IPS DF 6.9 (cell line): ENCODE measurements at regions not wholly inside any gene's neighbourhood (a gene's known extent, or its start where the extent isn't known, plus 50 kb on each side); places are given as distances from the start of the nearest gene placed in this dataset.

ENCODE experiments used
- DNase-seq: peaks from one replicate; pipeline ENCODE4 v3.0.0-alpha.2; 2013; ENCODE audit warnings: low read depth, low spot score
- H3K27ac ChIP-seq: one replicate; pipeline ENCODE4 v1.5.1; 2013; ENCODE audit warnings: low read length, control low read depth
- H3K27me3 ChIP-seq: 2 replicates; pipeline ENCODE4 v1.6.1; 2013; ENCODE audit warnings: mild to moderate bottlenecking, low read length; ENCODE audit not compliant: control insufficient read depth, insufficient read depth
- H3K36me3 ChIP-seq: 2 replicates; pipeline ENCODE4 v1.6.1; 2013; ENCODE audit warnings: low read length; ENCODE audit not compliant: control insufficient read depth, insufficient read depth
- H3K4me1 ChIP-seq: 2 replicates; pipeline ENCODE4 v1.6.1; 2013; ENCODE audit warnings: low read length; ENCODE audit not compliant: control insufficient read depth, insufficient read depth
- H3K4me3 ChIP-seq: 2 replicates; pipeline ENCODE4 v1.5.1; 2013; ENCODE audit warnings: mild to moderate bottlenecking, low read length
- H3K9me3 ChIP-seq: 2 replicates; pipeline ENCODE4 v1.6.1; 2013; ENCODE audit warnings: low read length, inconsistent platforms; ENCODE audit not compliant: control insufficient read depth, insufficient read depth
- WGBS: extraction: QIAGEN DNeasy Blood & Tissue Kit; methylation state at CpG from one replicate; pipeline ENCODE4 v1.1.7; 2013; ENCODE audit warnings: mixed read lengths, missing lambda C conversion rate; ENCODE audit not compliant: insufficient read length, insufficient coverage; 5-methylcytosine and 5-hydroxymethylcytosine counted together

- Histone ChIP-seq H3K27ac (no peak overlapping the region), H3K27me3 (no peaks in the 10 kb centered on the region), H3K36me3 (no peaks in the 10 kb centered on the region), H3K4me1 (no peaks in the 10 kb centered on the region), H3K4me3 (no peak overlapping the region), H3K9me3 (no peaks in the 10 kb centered on the region)
- no CpG with 5 or more reads among the region's 2 CpGs for WGBS
- DNase-seq: no peak
Measured at GRCh38 chr1:34292472-34292871, 115.8 kb downstream of the C1orf94 start.

- no CpG with 5 or more reads among the region's 6 CpGs for WGBS
- H3K27ac ChIP-seq: no peak overlapping the region
- no peaks in the 10 kb centered on the region for H3K9me3 ChIP-seq
- H3K4me3 ChIP-seq: no peak overlapping the region
- H3K36me3 ChIP-seq: no peaks in the 10 kb centered on the region
- H3K27me3 ChIP-seq: no peaks in the 10 kb centered on the region
- DNase-seq: no peak
- no peaks in the 10 kb centered on the region for H3K4me1 ChIP-seq
Measured at GRCh38 chr1:34296059-34296458, 119.4 kb downstream of the C1orf94 start.

- H3K27me3 ChIP-seq: no peaks in the 10 kb centered on the region
- no peak overlapping the region for H3K27ac ChIP-seq
- no peak for DNase-seq
- no peaks in the 10 kb centered on the region for H3K36me3 ChIP-seq
- WGBS: no CpG with 5 or more reads among the region's 1 CpG
- H3K4me1 ChIP-seq: no peaks in the 10 kb centered on the region
- no peaks in the 10 kb centered on the region for H3K9me3 ChIP-seq
- no peak overlapping the region for H3K4me3 ChIP-seq
Measured at GRCh38 chr1:34302798-34303197, 126.1 kb downstream of the C1orf94 start.

- H3K36me3 ChIP-seq: no peaks in the 10 kb centered on the region
- H3K27me3 ChIP-seq: no peaks in the 10 kb centered on the region
- no peak overlapping the region for H3K27ac ChIP-seq
- H3K4me3 ChIP-seq: no peak overlapping the region
- no peak for DNase-seq
- H3K9me3 ChIP-seq: no peaks in the 10 kb centered on the region
- no peaks in the 10 kb centered on the region for H3K4me1 ChIP-seq
Measured at GRCh38 chr1:34303218-34303617, 126.5 kb downstream of the C1orf94 start.

- Histone ChIP-seq H3K27me3 (no peaks in the 10 kb centered on the region), H3K36me3 (no peaks in the 10 kb centered on the region), H3K4me1 (no peaks in the 10 kb centered on the region), H3K9me3 (no peaks in the 10 kb centered on the region), H3K27ac (no peak overlapping the region), H3K4me3 (no peak overlapping the region)
- no CpG with 5 or more reads among the region's 2 CpGs for WGBS
- DNase-seq: no peak
Measured at GRCh38 chr1:34306568-34306967, 129.9 kb downstream of the C1orf94 start.

- peaks cover 4% of the 10 kb centered on the region; the same call in 1 of the 2 replicates for H3K9me3 ChIP-seq
- WGBS: no CpG with 5 or more reads among the region's 1 CpG
- no peaks in the 10 kb centered on the region for H3K27me3 ChIP-seq
- H3K4me1 ChIP-seq: no peaks in the 10 kb centered on the region
- DNase-seq: no peak
- no peaks in the 10 kb centered on the region for H3K36me3 ChIP-seq
- no peak overlapping the region for H3K27ac ChIP-seq
- H3K4me3 ChIP-seq: no peak overlapping the region
Measured at GRCh38 chr1:34312359-34312758, 135.7 kb downstream of the C1orf94 start.

GRCh38 chr1:34315974-34316373 lies 139.3 kb downstream of the C1orf94 start:
- H3K27ac ChIP-seq: no peak overlapping the region
- WGBS: no CpG with 5 or more reads among the region's 1 CpG
- DNase-seq: no peak
- H3K36me3 ChIP-seq: no peaks in the 10 kb centered on the region
- no peaks in the 10 kb centered on the region for H3K27me3 ChIP-seq
- H3K4me3 ChIP-seq: no peak overlapping the region
- H3K9me3 ChIP-seq: peaks cover 4% of the 10 kb centered on the region; the same call in 1 of the 2 replicates
- no peaks in the 10 kb centered on the region for H3K4me1 ChIP-seq

GRCh38 chr1:34316773-34317172 lies 140.1 kb downstream of the C1orf94 start:
- Histone ChIP-seq H3K27ac (no peak overlapping the region), H3K4me1 (no peaks in the 10 kb centered on the region), H3K9me3 (peaks cover 4% of the 10 kb centered on the region; the same call in 1 of the 2 replicates), H3K36me3 (no peaks in the 10 kb centered on the region), H3K4me3 (no peak overlapping the region), H3K27me3 (no peaks in the 10 kb centered on the region)
- DNase-seq: no peak

GRCh38 chr1:34319218-34319617 lies 142.5 kb downstream of the C1orf94 start:
- Histone ChIP-seq H3K36me3 (no peaks in the 10 kb centered on the region), H3K4me1 (no peaks in the 10 kb centered on the region), H3K27ac (no peak overlapping the region), H3K9me3 (peaks cover 4% of the 10 kb centered on the region; the same call in 1 of the 2 replicates), H3K4me3 (no peak overlapping the region), H3K27me3 (no peaks in the 10 kb centered on the region)
- WGBS: no CpG with 5 or more reads among the region's 4 CpGs
- DNase-seq: no peak

GRCh38 chr1:34320053-34320669 lies 143.5 kb downstream of the C1orf94 start:
- H3K27ac ChIP-seq: no peak overlapping the region
- no peaks in the 10 kb centered on the region for H3K27me3 ChIP-seq
- H3K4me3 ChIP-seq: no peak overlapping the region
- DNase-seq: no peak
- WGBS: no CpG with 5 or more reads among the region's 1 CpG
- no peaks in the 10 kb centered on the region for H3K36me3 ChIP-seq
- H3K9me3 ChIP-seq: peaks cover 4% of the 10 kb centered on the region; the same call in 1 of the 2 replicates
- H3K4me1 ChIP-seq: no peaks in the 10 kb centered on the region

- WGBS: no CpG with 5 or more reads among the region's 3 CpGs
- no peak overlapping the region for H3K4me3 ChIP-seq
Measured at GRCh38 chr1:34322969-34323368, 146.3 kb downstream of the C1orf94 start.

More at GRCh38 chr1:34322969-34323368, 146.3 kb downstream of the C1orf94 start:
- Histone ChIP-seq H3K4me1 (no peaks in the 10 kb centered on the region), H3K27ac (no peak overlapping the region), H3K27me3 (no peaks in the 10 kb centered on the region), H3K36me3 (no peaks in the 10 kb centered on the region), H3K9me3 (no peaks in the 10 kb centered on the region)
- no peak for DNase-seq
